ENCODE measurements at regions not wholly inside any gene's neighbourhood (a gene's known extent, or its start where the extent isn't known, plus 50 kb on each side); places are given as distances from the start of the nearest gene placed in this dataset.

GRCh38 chr9:13651969-13652663 is 372.6 kb upstream of the MPDZ start:
- Histone ChIP-seq H3K4me3 (ENCODE audit: low read length) (no peak overlapping the region), H3K4me1 (ENCODE audit: control insufficient read depth, insufficient read depth, low read length) (no peaks in the 10 kb centered on the region), H3K9me3 (ENCODE audit: control insufficient read depth, low read length) (peaks cover 12% of the 10 kb centered on the region), H3K27ac (ENCODE audit: low read depth, low read length) (no peak overlapping the region), H3K27me3 (ENCODE audit: control insufficient read depth, insufficient read depth, low read length, poor library complexity, severe bottlenecking) (no peaks in the 10 kb centered on the region), H3K36me3 (ENCODE audit: control insufficient read depth, insufficient read depth, low read length) (no peaks in the 10 kb centered on the region), H3K9ac (ENCODE audit: extremely low read depth, low read length, poor library complexity, severe bottlenecking) (no peak overlapping the region)
- Mint-ChIP-seq H3K27ac (no peak overlapping the region), H3K4me1 (no peaks in the 10 kb centered on the region), H3K4me3 (no peak overlapping the region), H3K36me3 (ENCODE audit: low read depth) (no peaks in the 10 kb centered on the region), H3K27me3 (ENCODE audit: insufficient read depth) (no peaks in the 10 kb centered on the region), H3K9me3 (peaks cover 6% of the 10 kb centered on the region)
- DNase-seq: no peak
- TF ChIP-seq CTCF (conservative IDR thresholded peaks at IDR 0.05): no peak
- 78 to 93% methylated on average over 3 to 6 of the region's 6 CpGs for WGBS, 2 experiments (ENCODE audit: insufficient coverage in 1 of 2, insufficient read length in 1 of 2)

DNA sequence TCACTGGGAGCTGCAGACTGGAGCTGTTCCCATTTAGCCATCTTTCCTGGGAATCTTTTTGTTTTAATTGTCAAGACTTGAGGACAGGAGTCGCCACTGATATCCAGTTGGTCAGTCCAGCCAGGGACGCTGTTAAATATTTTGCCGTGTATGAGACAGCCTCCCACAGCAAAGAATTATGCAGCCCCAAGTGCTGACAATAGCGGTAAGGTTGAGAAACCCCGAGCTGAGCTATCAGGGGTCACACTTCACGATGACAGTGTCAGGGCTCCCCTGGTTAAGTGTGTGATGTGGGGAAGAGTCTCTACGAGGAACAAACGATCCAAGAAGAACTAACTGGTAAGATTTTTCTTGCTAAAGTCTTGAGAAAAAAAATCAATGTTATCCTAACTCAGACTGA is 372.0 kb upstream of the MPDZ start:
- no peak for DNase-seq
- no peak for TF ChIP-seq CTCF (conservative IDR thresholded peaks at IDR 0.05)
- no peak overlapping the region for H3K27ac ChIP-seq (ENCODE audit: low read depth, low read length)
- Mint-ChIP-seq H3K27me3 (ENCODE audit: insufficient read depth) (no peaks in the 10 kb centered on the region), H3K27ac (no peak overlapping the region), H3K4me1 (no peaks in the 10 kb centered on the region), H3K9me3 (peaks cover 6% of the 10 kb centered on the region), H3K36me3 (ENCODE audit: low read depth) (no peaks in the 10 kb centered on the region), H3K4me3 (no peak overlapping the region)
- H3K9ac ChIP-seq (ENCODE audit: extremely low read depth, low read length, poor library complexity, severe bottlenecking): no peak overlapping the region
- WGBS, 2 experiments (ENCODE audit: insufficient coverage in 1 of 2, insufficient read length in 1 of 2): 86 to 93% methylated on average over 3 to 8 of the region's 8 CpGs
- H3K36me3 ChIP-seq (ENCODE audit: control insufficient read depth, insufficient read depth, low read length): no peaks in the 10 kb centered on the region
- no peak overlapping the region for H3K4me3 ChIP-seq (ENCODE audit: low read length)
- H3K4me1 ChIP-seq (ENCODE audit: control insufficient read depth, insufficient read depth, low read length): no peaks in the 10 kb centered on the region
- peaks cover 12% of the 10 kb centered on the region for H3K9me3 ChIP-seq (ENCODE audit: control insufficient read depth, low read length)
- no peaks in the 10 kb centered on the region for H3K27me3 ChIP-seq (ENCODE audit: control insufficient read depth, insufficient read depth, low read length, poor library complexity, severe bottlenecking)

DNA sequence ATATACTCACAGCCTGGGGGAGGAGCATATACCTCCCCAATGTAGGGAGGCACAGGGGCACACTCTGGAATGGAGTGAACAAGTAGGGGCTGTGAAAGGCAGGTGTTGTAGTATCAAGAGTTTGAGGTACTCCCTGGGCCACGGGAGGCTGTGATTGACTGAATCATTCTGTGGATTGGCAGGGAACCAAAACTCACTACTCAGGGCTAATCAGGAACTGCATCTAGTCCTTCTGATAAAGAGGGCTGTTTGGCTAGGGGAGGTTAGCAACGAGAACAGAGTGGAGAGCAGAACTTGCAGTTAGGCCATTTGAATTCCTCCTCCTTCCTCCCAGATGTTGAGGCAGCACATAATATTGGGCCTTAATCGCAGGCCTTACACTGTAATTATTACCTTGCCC is 369.2 kb upstream of the MPDZ start:
- no peak overlapping the region for H3K4me3 ChIP-seq (ENCODE audit: low read length)
- 96% methylated on average over 3 of the region's 3 CpGs; no CpG with 5 or more reads in 1 of the 2 experiments for WGBS, 2 experiments (ENCODE audit: insufficient coverage in 1 of 2, insufficient read length in 1 of 2)
- Mint-ChIP-seq H3K36me3 (ENCODE audit: low read depth) (no peaks in the 10 kb centered on the region), H3K4me3 (no peak overlapping the region), H3K27me3 (ENCODE audit: insufficient read depth) (no peaks in the 10 kb centered on the region), H3K27ac (no peak overlapping the region), H3K4me1 (no peaks in the 10 kb centered on the region), H3K9me3 (peaks cover 6% of the 10 kb centered on the region)
- no peaks in the 10 kb centered on the region for H3K36me3 ChIP-seq (ENCODE audit: control insufficient read depth, insufficient read depth, low read length)
- TF ChIP-seq CTCF (conservative IDR thresholded peaks at IDR 0.05): no peak
- peaks cover 12% of the 10 kb centered on the region for H3K9me3 ChIP-seq (ENCODE audit: control insufficient read depth, low read length)
- no peaks in the 10 kb centered on the region for H3K27me3 ChIP-seq (ENCODE audit: control insufficient read depth, insufficient read depth, low read length, poor library complexity, severe bottlenecking)
- no peak for DNase-seq
- H3K9ac ChIP-seq (ENCODE audit: extremely low read depth, low read length, poor library complexity, severe bottlenecking): no peak overlapping the region
- no peak overlapping the region for H3K27ac ChIP-seq (ENCODE audit: low read depth, low read length)
- no peaks in the 10 kb centered on the region for H3K4me1 ChIP-seq (ENCODE audit: control insufficient read depth, insufficient read depth, low read length)
